Mesendoderm (in vitro differentiated cells): ENCODE measurements at regions not wholly inside any gene's neighbourhood (a gene's known extent, or its start where the extent isn't known, plus 50 kb on each side); places are given as distances from the start of the nearest gene placed in this dataset.

Experiments
- DNase-seq: peaks from one replicate; pipeline ENCODE4 v3.0.0; 2013
- H2AK5ac ChIP-seq: 2 replicates; pipeline ENCODE4 v1.6.1; 2013; ENCODE audit warnings: low read length, inconsistent platforms
- H2BK120ac ChIP-seq: 2 replicates; pipeline ENCODE4 v1.6.1; 2013; ENCODE audit warnings: low read depth, mild to moderate bottlenecking, low read length, moderate library complexity, mixed read lengths
- H2BK15ac ChIP-seq: replicated peaks from 2 replicates; pipeline ENCODE4 v1.6.1; 2013; ENCODE audit warnings: low read depth, mild to moderate bottlenecking, moderate library complexity
- H2BK5ac ChIP-seq: 2 replicates; pipeline ENCODE4 v1.6.1; 2013; ENCODE audit warnings: low read length, inconsistent platforms
- H3K18ac ChIP-seq: 2 replicates; pipeline ENCODE4 v1.6.1; 2013; ENCODE audit warnings: mild to moderate bottlenecking, low read length, mixed read lengths
- H3K23ac ChIP-seq: one replicate; pipeline ENCODE4 v1.6.1; 2013; ENCODE audit warnings: low read length
- H3K27ac ChIP-seq: 2 replicates; pipeline ENCODE4 v1.5.1; 2013; ENCODE audit warnings: low read depth, mild to moderate bottlenecking, inconsistent platforms, low read length, moderate library complexity
- H3K27me3 ChIP-seq: 2 replicates; pipeline ENCODE4 v1.6.1; 2013; ENCODE audit warnings: low read length, control low read depth, mild to moderate bottlenecking, inconsistent platforms; ENCODE audit not compliant: insufficient read depth, poor library complexity
- H3K36me3 ChIP-seq: 2 replicates; pipeline ENCODE4 v1.6.1; 2013; ENCODE audit warnings: low read length, inconsistent platforms; ENCODE audit not compliant: control insufficient read depth, insufficient read depth
- H3K4ac ChIP-seq: one replicate; pipeline ENCODE4 v1.6.1; 2013; ENCODE audit warnings: low read depth, mild to moderate bottlenecking, low read length, moderate library complexity
- H3K4me1 ChIP-seq: 2 replicates; pipeline ENCODE4 v1.6.1; 2013; ENCODE audit warnings: low read depth, low read length, inconsistent platforms; ENCODE audit not compliant: control insufficient read depth
- H3K4me2 ChIP-seq: 2 replicates; pipeline ENCODE4 v1.6.1; 2013; ENCODE audit warnings: low read length
- H3K4me3 ChIP-seq: 2 replicates; pipeline ENCODE4 v1.5.1; 2013; ENCODE audit warnings: mild to moderate bottlenecking, low read length
- H3K56ac ChIP-seq: one replicate; pipeline ENCODE4 v1.6.1; 2013; ENCODE audit warnings: low read length
- H3K79me1 ChIP-seq: 2 replicates; pipeline ENCODE4 v1.6.1; 2013; ENCODE audit warnings: low read length, inconsistent platforms
- H3K79me2 ChIP-seq: 2 replicates; pipeline ENCODE4 v1.6.1; 2013; ENCODE audit warnings: mild to moderate bottlenecking, low read length; ENCODE audit not compliant: control insufficient read depth, insufficient read depth
- H3K9ac ChIP-seq: 2 replicates; pipeline ENCODE4 v1.6.1; 2013; ENCODE audit warnings: low read length, inconsistent platforms
- H4K5ac ChIP-seq: one replicate; pipeline ENCODE4 v1.6.1; 2013; ENCODE audit warnings: low read length
- H4K8ac ChIP-seq: one replicate; pipeline ENCODE4 v1.6.1; 2013; ENCODE audit warnings: low read depth, mild to moderate bottlenecking, control low read depth, low read length, moderate library complexity
- WGBS: extraction: QIAGEN DNeasy Blood & Tissue Kit; methylation state at CpG from one replicate; pipeline ENCODE4 v1.1.7; 2013; ENCODE audit warnings: low lambda C conversion rate, missing lambda C conversion rate; ENCODE audit not compliant: insufficient coverage; ENCODE audit errors: extremely low coverage; 5-methylcytosine and 5-hydroxymethylcytosine counted together

GRCh38 chr16:17970157-17970765 is 366.3 kb downstream of the NPIPA8 start:
- no peak overlapping the region for H3K56ac ChIP-seq
- no peak overlapping the region for H3K27ac ChIP-seq
- H2BK120ac ChIP-seq = no peak overlapping the region
- H4K5ac ChIP-seq = no peak overlapping the region
- no peaks in the 10 kb centered on the region for H3K79me1 ChIP-seq
- H3K4me2 ChIP-seq = no peak overlapping the region
- H3K27me3 ChIP-seq = no peaks in the 10 kb centered on the region
- WGBS = no CpG with 5 or more reads among the region's 5 CpGs
- H3K4me3 ChIP-seq = no peak overlapping the region
- H2AK5ac ChIP-seq = no peak overlapping the region
- H4K8ac ChIP-seq = no peak overlapping the region
- no peak overlapping the region for H2BK15ac ChIP-seq
- no peak for DNase-seq
- no peaks in the 10 kb centered on the region for H3K79me2 ChIP-seq
- no peak overlapping the region for H3K23ac ChIP-seq
- no peak overlapping the region for H3K18ac ChIP-seq
- no peak overlapping the region for H3K4ac ChIP-seq
- no peak overlapping the region for H2BK5ac ChIP-seq
- H3K4me1 ChIP-seq = no peaks in the 10 kb centered on the region
- no peaks in the 10 kb centered on the region for H3K36me3 ChIP-seq
- H3K9ac ChIP-seq = no peak overlapping the region

GRCh38 chr16:17965133-17965900 is 371.2 kb downstream of the NPIPA8 start:
- Histone ChIP-seq H2BK120ac (no peak overlapping the region), H3K4ac (no peak overlapping the region), H3K4me3 (no peak overlapping the region), H3K79me1 (no peaks in the 10 kb centered on the region), H3K56ac (no peak overlapping the region), H4K8ac (no peak overlapping the region), H3K18ac (no peak overlapping the region), H3K36me3 (no peaks in the 10 kb centered on the region), H2BK5ac (no peak overlapping the region), H4K5ac (no peak overlapping the region), H3K79me2 (no peaks in the 10 kb centered on the region), H3K27ac (no peak overlapping the region), H3K4me1 (no peaks in the 10 kb centered on the region), H3K23ac (no peak overlapping the region), H3K27me3 (no peaks in the 10 kb centered on the region), H3K4me2 (no peak overlapping the region), H3K9ac (no peak overlapping the region), H2BK15ac (no peak overlapping the region), H2AK5ac (no peak overlapping the region)
- no peak for DNase-seq
- WGBS = no CpG with 5 or more reads among the region's 10 CpGs

DNA sequence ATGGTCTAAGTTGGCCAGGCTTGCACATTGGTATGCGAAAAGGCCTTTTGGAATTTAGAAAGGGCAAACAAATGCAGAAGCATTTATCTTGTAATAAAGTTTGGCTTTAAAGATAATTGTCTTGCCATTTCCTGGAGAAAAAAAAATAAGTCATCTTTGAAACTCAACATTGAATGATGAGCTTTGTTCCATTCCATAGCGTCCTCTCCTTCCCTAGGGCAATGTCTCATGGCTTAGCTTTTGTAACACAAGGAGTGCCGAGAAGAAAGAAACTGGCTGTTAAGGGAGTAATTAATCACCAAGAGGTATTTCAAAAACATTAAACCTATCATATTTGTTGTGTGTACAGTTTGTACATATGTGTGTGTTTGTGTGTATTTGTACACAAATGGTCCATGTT is 372.3 kb downstream of the NPIPA8 start:
- no peak overlapping the region for H4K8ac ChIP-seq
- no peaks in the 10 kb centered on the region for H3K79me1 ChIP-seq
- H3K56ac ChIP-seq = no peak overlapping the region
- H3K9ac ChIP-seq = no peak overlapping the region
- no peaks in the 10 kb centered on the region for H3K36me3 ChIP-seq
- H3K27me3 ChIP-seq = no peaks in the 10 kb centered on the region
- H2BK120ac ChIP-seq = no peak overlapping the region
- H3K23ac ChIP-seq = no peak overlapping the region
- H3K27ac ChIP-seq = no peak overlapping the region
- no peaks in the 10 kb centered on the region for H3K79me2 ChIP-seq
- no peak overlapping the region for H4K5ac ChIP-seq
- no peaks in the 10 kb centered on the region for H3K4me1 ChIP-seq
- no peak overlapping the region for H3K4ac ChIP-seq
- DNase-seq = no peak
- H2BK15ac ChIP-seq = no peak overlapping the region
- H2AK5ac ChIP-seq = no peak overlapping the region
- no peak overlapping the region for H2BK5ac ChIP-seq
- no CpG with 5 or more reads among the region's 3 CpGs for WGBS
- no peak overlapping the region for H3K18ac ChIP-seq
- H3K4me3 ChIP-seq = no peak overlapping the region
- no peak overlapping the region for H3K4me2 ChIP-seq

GRCh38 chr16:17963185-17963836 is 373.2 kb downstream of the NPIPA8 start:
- H3K79me1 ChIP-seq = no peaks in the 10 kb centered on the region
- H3K4me2 ChIP-seq = no peak overlapping the region
- H3K27ac ChIP-seq = no peak overlapping the region
- H2AK5ac ChIP-seq = no peak overlapping the region
- no peak overlapping the region for H4K5ac ChIP-seq
- H3K56ac ChIP-seq = no peak overlapping the region
- H3K36me3 ChIP-seq = no peaks in the 10 kb centered on the region
- no peak overlapping the region for H3K9ac ChIP-seq
- no CpG with 5 or more reads among the region's 12 CpGs for WGBS
- H3K23ac ChIP-seq = no peak overlapping the region
- no peak overlapping the region for H4K8ac ChIP-seq
- no peaks in the 10 kb centered on the region for H3K4me1 ChIP-seq
- no peaks in the 10 kb centered on the region for H3K79me2 ChIP-seq
- no peak overlapping the region for H2BK15ac ChIP-seq
- H2BK5ac ChIP-seq = no peak overlapping the region
- H3K4me3 ChIP-seq = no peak overlapping the region
- no peak for DNase-seq
- H3K4ac ChIP-seq = no peak overlapping the region
- H3K18ac ChIP-seq = no peak overlapping the region
- H3K27me3 ChIP-seq = no peaks in the 10 kb centered on the region
- H2BK120ac ChIP-seq = no peak overlapping the region

DNA sequence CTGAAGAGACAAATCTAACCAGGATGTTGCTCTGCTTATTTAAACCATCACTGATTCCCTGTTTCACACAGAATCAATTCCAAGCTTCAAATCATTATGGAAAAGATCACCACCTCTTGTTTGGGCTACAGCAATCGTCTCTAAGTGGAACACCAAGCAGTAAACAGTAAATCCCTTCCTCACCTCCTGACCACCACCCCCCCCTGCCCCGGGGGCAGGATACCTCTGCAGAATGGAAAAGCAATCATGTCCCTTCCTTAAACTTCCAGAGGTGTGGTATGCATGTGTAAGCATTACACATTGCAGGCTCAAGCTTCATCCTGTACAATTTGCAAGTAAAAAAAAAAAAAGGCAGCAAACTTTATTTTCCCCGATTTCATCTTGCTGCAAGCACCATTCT is 373.8 kb downstream of the NPIPA8 start:
- Histone ChIP-seq H3K4me1 (no peaks in the 10 kb centered on the region), H3K79me2 (no peaks in the 10 kb centered on the region), H3K4me3 (no peak overlapping the region), H4K8ac (no peak overlapping the region), H3K27ac (no peak overlapping the region), H3K18ac (no peak overlapping the region), H2BK5ac (no peak overlapping the region), H3K4me2 (no peak overlapping the region), H3K79me1 (no peaks in the 10 kb centered on the region), H3K36me3 (no peaks in the 10 kb centered on the region), H3K4ac (no peak overlapping the region), H2BK15ac (no peak overlapping the region), H2AK5ac (no peak overlapping the region), H2BK120ac (no peak overlapping the region), H3K56ac (no peak overlapping the region), H4K5ac (no peak overlapping the region), H3K9ac (no peak overlapping the region), H3K27me3 (no peaks in the 10 kb centered on the region), H3K23ac (no peak overlapping the region)
- no CpG with 5 or more reads among the region's 3 CpGs for WGBS
- DNase-seq = no peak
